Uterus (tissue), 2 donors: ENCODE measurements at regions not wholly inside any gene's neighbourhood (a gene's known extent, or its start where the extent isn't known, plus 50 kb on each side); places are given as distances from the start of the nearest gene placed in this dataset.

Source experiments
- CTCF ChIP-seq, 4 experiments: fragments of 200-600 bp in 2 of 4; fragments of 450-650 bp in 2 of 4; sonication (generic) in 2 of 4; IDR thresholded peaks; one replicate each; pipeline ENCODE4 v1.5.1; 2016 to 2019; ENCODE audit warnings: antibody characterized with exemption in 4 of 4, mild to moderate bottlenecking in 2 of 4, moderate library complexity in 1 of 4
- POLR2A ChIP-seq, 2 donors: fragments of 450-650 bp; IDR thresholded peaks; one replicate each; pipeline ENCODE4 v1.6.1; 2016; ENCODE audit warnings: antibody characterized with exemption in 2 of 2, mild to moderate bottlenecking in 1 of 2, moderate library complexity in 1 of 2

GRCh38 chr9:108003526-108003925 is 514.0 kb upstream of the KLF4 start:
- TF ChIP-seq CTCF (IDR thresholded peaks at IDR 0.05) = no peak
- no peak for TF ChIP-seq POLR2A (IDR thresholded peaks at IDR 0.05)
